Thyroid gland (tissue), 4 donors: ENCODE measurements at regions not wholly inside any gene's neighbourhood (a gene's known extent, or its start where the extent isn't known, plus 50 kb on each side); places are given as distances from the start of the nearest gene placed in this dataset.

Experiments
- DNase-seq, 2 donors: peaks; one replicate each; pipeline ENCODE4 v3.0.0-alpha.2; 2019
- H3K27ac ChIP-seq, 3 donors: fragments of 200-600 bp; sonication (generic); 1 replicate in 2 of 3; 2 replicates in 1 of 3; pipeline ENCODE4 v1.5.1; 2016 to 2019; ENCODE audit warnings: mild to moderate bottlenecking in 1 of 3, moderate library complexity in 1 of 3
- H3K27me3 ChIP-seq: fragments of 200-600 bp; sonication (generic); one replicate; pipeline ENCODE4 v1.5.1; 2019
- H3K36me3 ChIP-seq, 2 donors: fragments of 200-600 bp; sonication (generic); one replicate each; pipeline ENCODE4 v1.5.1; 2016 to 2019
- H3K4me1 ChIP-seq, 2 donors: fragments of 200-600 bp; sonication (generic); one replicate each; pipeline ENCODE4 v1.5.1; 2017 to 2019
- H3K4me3 ChIP-seq, 3 donors: fragments of 200-600 bp; sonication (generic); replicated peaks in 1 of 3; 1 replicate in 2 of 3; 2 replicates in 1 of 3; pipeline ENCODE4 v1.5.1; 2016; ENCODE audit warnings: mild to moderate bottlenecking in 1 of 3
- H3K9me3 ChIP-seq: fragments of 200-600 bp; sonication (generic); one replicate; pipeline ENCODE4 v1.5.1; 2017
- CTCF ChIP-seq, 6 experiments: fragments of 200-600 bp in 3 of 6; fragments of 450-650 bp in 3 of 6; sonication (generic) in 3 of 6; IDR thresholded peaks; one replicate each; pipeline ENCODE4 v1.5.1; 2016 to 2019; ENCODE audit warnings: antibody characterized with exemption in 6 of 6, mild to moderate bottlenecking in 2 of 6, inconsistent platforms in 1 of 6, moderate library complexity in 1 of 6
- POLR2A ChIP-seq, 2 donors: fragments of 450-650 bp; IDR thresholded peaks; one replicate each; pipeline ENCODE4 v1.6.1; 2017; ENCODE audit warnings: antibody characterized with exemption in 2 of 2, mild to moderate bottlenecking in 2 of 2, moderate library complexity in 1 of 2
- WGBS, 2 donors: methylation state at CpG; one replicate each; pipeline ENCODE4 v1.1.5; 2017; 5-methylcytosine and 5-hydroxymethylcytosine counted together
- intact Hi-C: fragments of 100-400 bp; cut with DNase I; formaldehyde crosslinking; loops from one replicate; pipeline ENCODE4 v1.15.1; 2023

- DNase-seq, result peak; percentile 82 to 86
- intact Hi-C loops, result no loop called here
- Histone ChIP-seq H3K4me3 (peak overlapping the region; percentile 0 to 63 (median 57)), H3K4me1 (peaks cover 20 to 34% of the 10 kb centered on the region in 2 donors), H3K9me3 (no peaks in the 10 kb centered on the region), H3K27ac (peak overlapping the region; percentile 96 to 98 (median 97)), H3K36me3 (peaks cover 11 to 12% of the 10 kb centered on the region in 2 donors), H3K27me3 (no peaks in the 10 kb centered on the region)
- TF ChIP-seq CTCF (IDR thresholded peaks at IDR 0.05) (no peak), POLR2A (IDR thresholded peaks at IDR 0.05) (peak in 1 of 2 donors; percentile 87)
- WGBS, 2 donors, result 1% methylated on average over 19 to 33 of the region's 51 CpGs
Observed at GRCh38 chr9:706606-707459, 134.7 kb upstream of the DMRT1 start.

- Histone ChIP-seq H3K36me3 (peaks cover 20 to 22% of the 10 kb centered on the region in 2 donors), H3K9me3 (no peaks in the 10 kb centered on the region), H3K27me3 (no peaks in the 10 kb centered on the region), H3K4me1 (peaks cover 16 to 34% of the 10 kb centered on the region in 2 donors), H3K27ac (peak overlapping the region; percentile 72 to 83 (median 82)), H3K4me3 (peak overlapping the region in 1 of 3 donors; percentile 16)
- intact Hi-C loops, result no loop called here
- peak; percentile 34 to 55 for DNase-seq
- WGBS, 2 donors, result 15 to 24% methylated on average over 7 of the region's 7 CpGs
- TF ChIP-seq POLR2A (IDR thresholded peaks at IDR 0.05) (no peak), CTCF (IDR thresholded peaks at IDR 0.05) (no peak)
Observed at GRCh38 chr9:708182-708550, 133.3 kb upstream of the DMRT1 start.

- intact Hi-C loops, result no loop called here
- H3K36me3 ChIP-seq, result peaks cover 20 to 26% of the 10 kb centered on the region in 2 donors
- no peaks in the 10 kb centered on the region for H3K27me3 ChIP-seq
- DNase-seq, result peak; percentile 81
- TF ChIP-seq CTCF (IDR thresholded peaks at IDR 0.05), result no peak
- TF ChIP-seq POLR2A (IDR thresholded peaks at IDR 0.05), result peak in 1 of 2 donors; percentile 87
- peaks cover 16 to 34% of the 10 kb centered on the region in 2 donors for H3K4me1 ChIP-seq
- peak overlapping the region; percentile 72 to 83 (median 82) for H3K27ac ChIP-seq
- WGBS, 2 donors, result 32 to 40% methylated on average over 9 of the region's 9 CpGs
- H3K9me3 ChIP-seq, result no peaks in the 10 kb centered on the region
- H3K4me3 ChIP-seq, result peak overlapping the region in 1 of 3 donors; percentile 16
Observed at GRCh38 chr9:708551-709432, 132.7 kb upstream of the DMRT1 start.

- Histone ChIP-seq H3K27ac (peak overlapping the region in 1 of 3 donors; percentile 34), H3K27me3 (no peaks in the 10 kb centered on the region), H3K4me1 (peaks cover 35 to 45% of the 10 kb centered on the region in 2 donors), H3K36me3 (peaks cover 20 to 26% of the 10 kb centered on the region in 2 donors), H3K9me3 (no peaks in the 10 kb centered on the region), H3K4me3 (no peak overlapping the region)
- TF ChIP-seq CTCF (IDR thresholded peaks at IDR 0.05) (no peak), POLR2A (IDR thresholded peaks at IDR 0.05) (no peak)
- intact Hi-C loops, result no loop called here
- DNase-seq, result no peak
- WGBS, 2 donors, result 94 to 96% methylated on average over 14 of the region's 14 CpGs
Observed at GRCh38 chr9:710951-711745, 130.3 kb upstream of the DMRT1 start.
